ENCODE measurements at regions not wholly inside any gene's neighbourhood (a gene's known extent, or its start where the extent isn't known, plus 50 kb on each side); places are given as distances from the start of the nearest gene placed in this dataset.

DNA sequence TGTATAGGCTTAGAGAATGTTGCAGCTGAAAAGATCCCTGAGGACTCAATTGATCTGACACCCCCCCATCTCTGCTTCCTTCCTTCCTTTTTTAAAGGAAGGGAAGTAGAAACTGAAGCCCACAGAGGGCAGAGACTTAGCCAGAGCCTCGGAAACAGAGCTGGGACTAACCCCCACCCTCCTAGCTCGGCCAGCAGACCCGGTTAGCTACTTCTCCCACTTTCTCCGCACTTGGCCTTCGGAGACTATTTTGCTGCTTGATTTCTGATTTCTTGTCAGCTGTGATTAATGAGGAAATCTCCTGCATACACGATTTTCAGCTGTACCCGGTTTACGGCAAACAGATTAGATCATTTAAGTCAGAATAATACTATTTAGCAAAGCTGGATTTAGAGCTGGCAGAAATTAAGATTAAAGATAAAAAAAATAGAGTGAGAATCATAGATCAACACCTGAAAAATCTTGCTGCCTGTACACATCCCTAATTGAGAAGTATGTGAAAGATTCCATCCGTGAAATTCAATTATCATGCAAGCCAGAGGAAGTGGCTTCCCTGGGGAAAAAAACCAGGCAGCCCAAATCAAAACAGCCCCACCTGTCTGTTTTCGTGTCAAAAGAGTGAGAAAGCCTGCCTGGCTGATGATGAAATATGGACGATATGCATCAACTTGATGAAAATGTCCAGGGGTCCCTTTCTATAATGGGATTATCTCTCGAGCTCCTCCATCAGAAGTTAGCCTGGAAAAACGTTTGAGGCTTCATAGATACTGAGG is 159.5 kb upstream of the SHB start:
- Histone ChIP-seq H3K9me3 (no peaks in the 10 kb centered on the region), H3K27me3 (ENCODE audit: insufficient read depth in 3 of 3, low read length in 2 of 3) (peaks cover 0 to 9% (median 3%) of the 10 kb centered on the region in 3 donors), H3K4me1 (no peaks in the 10 kb centered on the region), H3K4me3 (no peak overlapping the region), H3K27ac (no peak overlapping the region), H3K36me3 (ENCODE audit: insufficient read depth in 1 of 2, low read depth in 1 of 2) (no peaks in the 10 kb centered on the region)
- intact Hi-C loops (cut with DNase I): loop anchor here in 1 of 2 donors (10.0 kb wide), 1 partner anchor 56 kb away; no protein-coding TSS in a partner anchor
- DNase-seq (no peak), ATAC-seq (no peak)
- 11 to 20% (median 12%) methylated on average over 13 of the region's 13 CpGs for WGBS, 3 donors
- TF ChIP-seq CTCF (IDR thresholded peaks at IDR 0.05): no peak

DNA sequence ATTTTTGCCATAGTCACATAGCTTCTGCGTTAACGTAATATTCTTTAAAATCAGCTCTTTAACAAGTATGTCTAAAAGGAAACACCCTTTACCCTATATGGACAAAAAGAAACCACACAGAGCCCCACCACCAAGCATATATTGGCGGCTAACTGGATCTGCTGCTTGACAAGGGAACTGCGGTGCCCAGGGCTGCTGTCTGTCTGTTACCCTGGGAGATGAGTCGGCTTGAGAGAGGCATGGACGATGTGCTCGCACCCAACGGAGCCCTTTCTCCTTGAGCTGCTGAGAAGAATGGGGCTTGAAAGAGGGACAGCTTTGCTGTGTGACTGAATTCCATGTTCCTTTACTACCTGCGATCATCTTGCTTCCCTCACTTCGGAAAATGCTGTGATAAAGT is 158.6 kb upstream of the SHB start:
- ATAC-seq (no peak), DNase-seq (no peak)
- H3K27me3 ChIP-seq (ENCODE audit: insufficient read depth in 3 of 3, low read length in 2 of 3): peaks cover 0 to 9% (median 3%) of the 10 kb centered on the region in 3 donors
- no peaks in the 10 kb centered on the region for H3K9me3 ChIP-seq
- no peak overlapping the region for H3K4me3 ChIP-seq
- H3K36me3 ChIP-seq (ENCODE audit: insufficient read depth in 1 of 2, low read depth in 1 of 2): no peaks in the 10 kb centered on the region
- WGBS, 3 donors: 54 to 58% (median 54%) methylated on average over 10 of the region's 10 CpGs
- intact Hi-C loops (cut with DNase I): loop anchor here in 1 of 2 donors (10.0 kb wide), 1 partner anchor 57 kb away; no protein-coding TSS in a partner anchor
- TF ChIP-seq CTCF (IDR thresholded peaks at IDR 0.05): no peak
- H3K27ac ChIP-seq: no peak overlapping the region
- H3K4me1 ChIP-seq: no peaks in the 10 kb centered on the region

- DNase-seq: peak in 1 of 2 donors; percentile 53
- Histone ChIP-seq H3K27ac (no peak overlapping the region), H3K9me3 (no peaks in the 10 kb centered on the region), H3K27me3 (ENCODE audit: insufficient read depth in 3 of 3, low read length in 2 of 3) (peaks cover 0 to 9% (median 3%) of the 10 kb centered on the region in 3 donors), H3K4me3 (no peak overlapping the region), H3K36me3 (ENCODE audit: insufficient read depth in 1 of 2, low read depth in 1 of 2) (no peaks in the 10 kb centered on the region), H3K4me1 (no peaks in the 10 kb centered on the region)
- ATAC-seq: peak in 1 of 4 donors; percentile 30
- TF ChIP-seq CTCF (IDR thresholded peaks at IDR 0.05): no peak
- 4 to 9% (median 8%) methylated on average over 10 to 12 of the region's 12 CpGs for WGBS, 3 donors
- intact Hi-C loops (cut with DNase I): loop anchor here in 1 of 2 donors (10.0 kb wide), 1 partner anchor 58 kb away; no protein-coding TSS in a partner anchor
Measured at GRCh38 chr9:38227061-38227540, 158.1 kb upstream of the SHB start.

GRCh38 chr9:38226491-38226951 is 157.5 kb upstream of the SHB start:
- H3K27me3 ChIP-seq (ENCODE audit: insufficient read depth in 3 of 3, low read length in 2 of 3): peaks cover 0 to 9% (median 3%) of the 10 kb centered on the region in 3 donors
- ATAC-seq (no peak), DNase-seq (no peak)
- no peaks in the 10 kb centered on the region for H3K36me3 ChIP-seq (ENCODE audit: insufficient read depth in 1 of 2, low read depth in 1 of 2)
- H3K9me3 ChIP-seq: no peaks in the 10 kb centered on the region
- WGBS, 3 donors: 18 to 24% (median 21%) methylated on average over 11 of the region's 11 CpGs
- no peaks in the 10 kb centered on the region for H3K4me1 ChIP-seq
- H3K4me3 ChIP-seq: no peak overlapping the region
- no peak overlapping the region for H3K27ac ChIP-seq
- no peak for TF ChIP-seq CTCF (IDR thresholded peaks at IDR 0.05)
- intact Hi-C loops (cut with DNase I): loop anchor here in 1 of 2 donors (10.0 kb wide), 1 partner anchor 58 kb away; no protein-coding TSS in a partner anchor
